Thyroid gland (tissue), 4 donors: ENCODE measurements at regions not wholly inside any gene's neighbourhood (a gene's known extent, or its start where the extent isn't known, plus 50 kb on each side); places are given as distances from the start of the nearest gene placed in this dataset.

ENCODE experiments used
- CTCF ChIP-seq, 6 experiments: fragments of 200-600 bp in 3 of 6; fragments of 450-650 bp in 3 of 6; sonication (generic) in 3 of 6; IDR thresholded peaks; one replicate each; pipeline ENCODE4 v1.5.1; 2016 to 2019; ENCODE audit warnings: antibody characterized with exemption in 6 of 6, mild to moderate bottlenecking in 2 of 6, inconsistent platforms in 1 of 6, moderate library complexity in 1 of 6
- POLR2A ChIP-seq, 2 donors: fragments of 450-650 bp; IDR thresholded peaks; one replicate each; pipeline ENCODE4 v1.6.1; 2017; ENCODE audit warnings: antibody characterized with exemption in 2 of 2, mild to moderate bottlenecking in 2 of 2, moderate library complexity in 1 of 2

- TF ChIP-seq CTCF (IDR thresholded peaks at IDR 0.05): no peak
- TF ChIP-seq POLR2A (IDR thresholded peaks at IDR 0.05): no peak
Observed at GRCh38 chr18:38575023-38575422, 1009.4 kb upstream of the CELF4 start.
